H1 (cell line): ENCODE measurements at regions not wholly inside any gene's neighbourhood (a gene's known extent, or its start where the extent isn't known, plus 50 kb on each side); places are given as distances from the start of the nearest gene placed in this dataset.

Experiments used
- EP300 ChIP-seq, 2 experiments: IDR thresholded peaks; 1 replicate in 1 of 2; 2 replicates in 1 of 2; pipeline ENCODE4 v1.6.1; 2011 to 2012; ENCODE audit warnings: low read depth in 2 of 2, low read length in 2 of 2, mild to moderate bottlenecking in 2 of 2, borderline replicate concordance in 1 of 2, inconsistent platforms in 1 of 2, moderate library complexity in 1 of 2
- KDM5A ChIP-seq: fragments of 200-600 bp; IDR thresholded peaks from 2 replicates; pipeline ENCODE4 v1.7.1; 2012; ENCODE audit warnings: mild to moderate bottlenecking, low read length, inconsistent platforms, mixed read lengths
- POLR2A ChIP-seq, 2 experiments: IDR thresholded peaks; 1 replicate in 1 of 2; 2 replicates in 1 of 2; pipeline ENCODE4 v1.6.1; 2011; ENCODE audit warnings: low read depth in 2 of 2, low read length in 2 of 2, mild to moderate bottlenecking in 2 of 2; ENCODE audit errors: control extremely low read depth in 1 of 2
- YY1 ChIP-seq: IDR thresholded peaks from 2 replicates; pipeline ENCODE4 v1.6.1; 2011; ENCODE audit warnings: low read depth, mild to moderate bottlenecking, low read length
- TF ChIP-seq, protein P1 (sequence below), 3 experiments: IDR thresholded peaks; 1 replicate in 2 of 3; 2 replicates in 1 of 3; pipeline versions ENCODE4 v1.5.1 to v1.6.1; 2011; ENCODE audit warnings: low read length in 3 of 3, mild to moderate bottlenecking in 3 of 3, inconsistent platforms in 2 of 3, low read depth in 1 of 3, moderate library complexity in 1 of 3; ENCODE audit not compliant: insufficient read depth in 1 of 3; ENCODE audit errors: control extremely low read depth in 1 of 3

DNA sequence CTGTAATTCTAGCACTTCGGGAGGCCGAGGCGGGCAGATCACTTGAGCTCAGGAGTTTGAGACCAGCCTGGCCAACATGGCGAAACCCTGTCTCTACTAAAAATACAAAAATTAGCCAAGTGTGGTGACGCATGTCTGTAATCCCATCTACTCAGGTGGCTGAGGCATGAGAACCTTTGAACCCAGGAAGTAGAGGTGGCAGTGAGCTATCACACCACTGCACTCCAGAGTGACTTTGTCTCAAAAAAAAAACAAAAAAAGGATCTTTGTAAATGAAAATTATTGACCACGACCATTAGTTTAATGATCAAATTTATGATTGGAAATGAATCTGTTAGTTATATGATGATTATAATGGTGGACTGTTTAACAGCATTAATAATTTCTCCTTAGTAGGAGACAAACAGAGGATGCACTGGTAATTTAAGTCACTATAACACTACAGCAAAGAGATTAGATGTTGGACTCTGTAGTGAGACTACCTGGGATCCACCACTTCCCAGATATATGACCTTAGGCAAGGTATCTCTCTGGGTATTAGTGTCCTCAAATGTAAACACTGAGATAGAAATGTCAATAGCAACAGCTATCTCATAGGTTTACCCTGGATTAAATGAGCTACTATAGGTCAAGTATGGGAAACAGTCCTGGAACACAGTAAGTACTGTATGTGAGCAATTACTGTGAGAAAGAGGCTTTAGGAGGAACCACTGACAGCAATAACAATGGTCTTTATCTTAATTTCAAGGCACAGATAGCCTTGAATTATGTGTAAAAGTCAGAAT is 214.7 kb downstream of the NOVA1 start:
- TF ChIP-seq POLR2A (IDR thresholded peaks at IDR 0.05; ENCODE audit: control extremely low read depth in 1 of 2, low read depth in 2 of 2, low read length in 2 of 2), result no peak
- TF ChIP-seq, protein P1, sequence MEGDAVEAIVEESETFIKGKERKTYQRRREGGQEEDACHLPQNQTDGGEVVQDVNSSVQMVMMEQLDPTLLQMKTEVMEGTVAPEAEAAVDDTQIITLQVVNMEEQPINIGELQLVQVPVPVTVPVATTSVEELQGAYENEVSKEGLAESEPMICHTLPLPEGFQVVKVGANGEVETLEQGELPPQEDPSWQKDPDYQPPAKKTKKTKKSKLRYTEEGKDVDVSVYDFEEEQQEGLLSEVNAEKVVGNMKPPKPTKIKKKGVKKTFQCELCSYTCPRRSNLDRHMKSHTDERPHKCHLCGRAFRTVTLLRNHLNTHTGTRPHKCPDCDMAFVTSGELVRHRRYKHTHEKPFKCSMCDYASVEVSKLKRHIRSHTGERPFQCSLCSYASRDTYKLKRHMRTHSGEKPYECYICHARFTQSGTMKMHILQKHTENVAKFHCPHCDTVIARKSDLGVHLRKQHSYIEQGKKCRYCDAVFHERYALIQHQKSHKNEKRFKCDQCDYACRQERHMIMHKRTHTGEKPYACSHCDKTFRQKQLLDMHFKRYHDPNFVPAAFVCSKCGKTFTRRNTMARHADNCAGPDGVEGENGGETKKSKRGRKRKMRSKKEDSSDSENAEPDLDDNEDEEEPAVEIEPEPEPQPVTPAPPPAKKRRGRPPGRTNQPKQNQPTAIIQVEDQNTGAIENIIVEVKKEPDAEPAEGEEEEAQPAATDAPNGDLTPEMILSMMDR (IDR thresholded peaks at IDR 0.05; ENCODE audit: control extremely low read depth in 1 of 3, insufficient read depth in 1 of 3, low read depth in 1 of 3, low read length in 3 of 3), result no peak
- TF ChIP-seq KDM5A, result no peak
- no peak for TF ChIP-seq YY1
- no peak for TF ChIP-seq EP300 (IDR thresholded peaks at IDR 0.05; ENCODE audit: borderline replicate concordance in 1 of 2, low read depth in 2 of 2, low read length in 2 of 2)
